Fibroblast of lung (primary cell): ENCODE measurements at regions not wholly inside any gene's neighbourhood (a gene's known extent, or its start where the extent isn't known, plus 50 kb on each side); places are given as distances from the start of the nearest gene placed in this dataset.

ENCODE experiments used
- DNase-seq, 2 donors: peaks; one replicate each; pipeline versions ENCODE4 v3.0.0 to v3.0.0-alpha.2; 2010; ENCODE audit warnings: low read depth in 2 of 2
- H2AFZ ChIP-seq: 2 replicates; pipeline ENCODE4 v1.5.1; 2012; ENCODE audit warnings: low read length, control low read depth, inconsistent platforms
- H3K27ac ChIP-seq: 2 replicates; pipeline ENCODE4 v1.5.1; 2011; ENCODE audit warnings: low read length, control low read depth; ENCODE audit not compliant: insufficient read depth
- H3K27me3 ChIP-seq: 2 replicates; pipeline ENCODE4 v1.5.1; 2011; ENCODE audit warnings: mild to moderate bottlenecking, low read length; ENCODE audit not compliant: control insufficient read depth, insufficient read depth
- H3K36me3 ChIP-seq: 2 replicates; pipeline ENCODE4 v1.5.1; 2011; ENCODE audit warnings: low read length; ENCODE audit not compliant: control insufficient read depth, insufficient read depth
- H3K4me1 ChIP-seq: 2 replicates; pipeline ENCODE4 v1.5.1; 2011; ENCODE audit warnings: low read length; ENCODE audit not compliant: control insufficient read depth, insufficient read depth; ENCODE audit errors: extremely low read depth
- H3K4me2 ChIP-seq: 2 replicates; pipeline ENCODE4 v1.5.1; 2011; ENCODE audit warnings: low read length, control low read depth; ENCODE audit not compliant: insufficient read depth; ENCODE audit errors: extremely low read depth
- H3K4me3 ChIP-seq, 4 experiments: fragments of 200-600 bp in 1 of 4; sonication (generic) in 1 of 4; replicated peaks in 1 of 4; 2 replicates each; pipeline ENCODE4 v1.5.1; 2011 to 2016; ENCODE audit warnings: low read length in 4 of 4, low read depth in 3 of 4, mild to moderate bottlenecking in 3 of 4, control low read depth in 2 of 4, inconsistent platforms in 1 of 4, mixed read lengths in 1 of 4; ENCODE audit not compliant: insufficient read depth in 1 of 4; ENCODE audit errors: control extremely low read depth in 1 of 4
- H3K79me2 ChIP-seq: 2 replicates; pipeline ENCODE4 v1.5.1; 2012; ENCODE audit warnings: mild to moderate bottlenecking, low read length, inconsistent platforms; ENCODE audit not compliant: control insufficient read depth, insufficient read depth
- H3K9ac ChIP-seq: 2 replicates; pipeline ENCODE4 v1.5.1; 2011; ENCODE audit warnings: mild to moderate bottlenecking, low read length, control low read depth; ENCODE audit not compliant: insufficient read depth
- H3K9me3 ChIP-seq: 2 replicates; pipeline ENCODE4 v1.5.1; 2012; ENCODE audit warnings: low read depth, low read length; ENCODE audit not compliant: control insufficient read depth, insufficient read depth
- H4K20me1 ChIP-seq: 2 replicates; pipeline ENCODE4 v1.5.1; 2011; ENCODE audit warnings: low read length; ENCODE audit not compliant: control insufficient read depth, insufficient read depth; ENCODE audit errors: extremely low read depth
- EZH2 ChIP-seq: IDR thresholded peaks from 2 replicates; pipeline ENCODE4 v1.5.1; 2012; ENCODE audit warnings: low read length, control low read depth, mild to moderate bottlenecking; ENCODE audit errors: missing control alignments
- TF ChIP-seq, protein P1 (sequence below), 2 donors: IDR thresholded peaks in 1 of 2; conservative IDR thresholded peaks in 1 of 2; 1 replicate in 1 of 2; 2 replicates in 1 of 2; pipeline ENCODE4 v1.5.1; 2011 to 2012; ENCODE audit warnings: low read length in 2 of 2, control low read depth in 1 of 2, inconsistent platforms in 1 of 2, low read depth in 1 of 2, mild to moderate bottlenecking in 1 of 2

DNA sequence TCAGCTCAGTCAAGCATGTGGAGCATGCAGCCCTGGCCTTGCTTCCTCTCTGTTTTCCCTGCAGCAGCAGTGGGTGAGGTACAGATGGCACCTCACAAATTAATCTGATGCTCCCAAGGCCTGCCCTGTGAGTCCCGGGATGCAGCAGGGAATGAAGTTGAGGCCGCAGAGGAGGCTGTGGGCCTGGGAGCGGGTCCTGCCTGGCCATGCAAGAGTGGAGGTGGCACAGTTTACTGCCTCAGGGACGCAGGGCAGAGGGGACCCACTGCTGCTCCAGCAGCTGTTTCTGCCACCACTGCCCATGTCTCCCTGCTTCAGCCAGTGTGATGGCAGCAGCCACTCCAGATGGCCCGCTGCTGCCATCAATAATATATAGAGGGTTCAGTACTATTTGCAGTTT is 474.6 kb downstream of the EPHA5 start:
- H3K27ac ChIP-seq = no peak overlapping the region
- H2AFZ ChIP-seq = no peak overlapping the region
- H4K20me1 ChIP-seq = no peaks in the 10 kb centered on the region
- DNase-seq = no peak
- H3K27me3 ChIP-seq = no peaks in the 10 kb centered on the region
- H3K36me3 ChIP-seq = no peaks in the 10 kb centered on the region
- H3K4me3 ChIP-seq = no peak overlapping the region
- H3K79me2 ChIP-seq = no peaks in the 10 kb centered on the region
- no peak overlapping the region for H3K9ac ChIP-seq
- no peaks in the 10 kb centered on the region for H3K9me3 ChIP-seq
- H3K4me2 ChIP-seq = no peak overlapping the region
- H3K4me1 ChIP-seq = no peaks in the 10 kb centered on the region
- TF ChIP-seq EZH2 = no peak
- TF ChIP-seq, protein P1, sequence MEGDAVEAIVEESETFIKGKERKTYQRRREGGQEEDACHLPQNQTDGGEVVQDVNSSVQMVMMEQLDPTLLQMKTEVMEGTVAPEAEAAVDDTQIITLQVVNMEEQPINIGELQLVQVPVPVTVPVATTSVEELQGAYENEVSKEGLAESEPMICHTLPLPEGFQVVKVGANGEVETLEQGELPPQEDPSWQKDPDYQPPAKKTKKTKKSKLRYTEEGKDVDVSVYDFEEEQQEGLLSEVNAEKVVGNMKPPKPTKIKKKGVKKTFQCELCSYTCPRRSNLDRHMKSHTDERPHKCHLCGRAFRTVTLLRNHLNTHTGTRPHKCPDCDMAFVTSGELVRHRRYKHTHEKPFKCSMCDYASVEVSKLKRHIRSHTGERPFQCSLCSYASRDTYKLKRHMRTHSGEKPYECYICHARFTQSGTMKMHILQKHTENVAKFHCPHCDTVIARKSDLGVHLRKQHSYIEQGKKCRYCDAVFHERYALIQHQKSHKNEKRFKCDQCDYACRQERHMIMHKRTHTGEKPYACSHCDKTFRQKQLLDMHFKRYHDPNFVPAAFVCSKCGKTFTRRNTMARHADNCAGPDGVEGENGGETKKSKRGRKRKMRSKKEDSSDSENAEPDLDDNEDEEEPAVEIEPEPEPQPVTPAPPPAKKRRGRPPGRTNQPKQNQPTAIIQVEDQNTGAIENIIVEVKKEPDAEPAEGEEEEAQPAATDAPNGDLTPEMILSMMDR (conservative IDR thresholded peaks at IDR 0.05 in 1 of 2, IDR thresholded peaks at IDR 0.05 in 1 of 2; ENCODE audit: low read depth in 1 of 2, low read length in 2 of 2) = no peak

DNA sequence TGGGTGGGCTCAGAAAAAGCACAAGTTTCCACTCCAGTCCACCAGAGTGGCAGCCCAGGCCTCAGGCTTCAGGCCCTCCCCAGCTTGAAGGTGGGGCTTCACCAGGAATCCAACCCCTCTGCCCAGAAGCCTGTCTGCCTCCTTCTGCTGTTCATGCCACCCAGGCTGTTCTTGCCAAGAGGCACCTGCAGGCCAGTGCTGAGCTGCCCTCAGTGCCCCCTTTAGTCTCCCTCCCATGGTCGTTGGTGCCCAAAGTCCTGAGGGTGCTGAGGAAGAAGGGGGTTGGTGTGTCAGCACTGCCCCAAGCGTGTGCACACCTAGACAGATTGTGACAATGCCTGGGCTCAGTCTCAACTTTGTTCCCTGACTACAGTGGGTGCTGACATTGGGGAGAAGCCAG is 475.3 kb downstream of the EPHA5 start:
- Histone ChIP-seq H3K4me3 (no peak overlapping the region), H3K9ac (no peak overlapping the region)

DNA sequence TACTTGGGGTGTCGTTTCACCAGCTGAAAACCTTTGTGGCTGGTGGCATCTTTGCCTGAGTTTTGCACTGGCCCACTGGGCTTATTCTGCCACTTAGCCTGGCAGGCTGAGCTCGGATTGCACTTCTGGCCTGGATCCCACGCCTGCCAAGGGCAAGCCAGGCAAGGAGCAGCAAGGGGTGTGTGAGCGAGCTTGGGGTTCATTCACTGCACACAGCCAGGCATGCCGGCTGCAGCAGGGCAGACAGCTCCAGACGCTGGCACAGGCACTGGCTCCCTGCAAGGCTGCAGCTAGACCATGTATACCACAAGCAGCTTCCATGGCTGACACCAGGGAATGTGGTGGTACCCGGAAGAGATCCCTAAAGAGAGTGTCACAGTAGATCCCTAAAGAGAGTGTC is 476.3 kb downstream of the EPHA5 start:
- DNase-seq = no peak
- H3K9me3 ChIP-seq = no peaks in the 10 kb centered on the region
- H3K27ac ChIP-seq = no peak overlapping the region

More for the DNA sequence above, 475.3 kb downstream of the EPHA5 start:
- Histone ChIP-seq H4K20me1 (no peaks in the 10 kb centered on the region), H2AFZ (no peak overlapping the region), H3K9me3 (no peaks in the 10 kb centered on the region), H3K27ac (no peak overlapping the region), H3K27me3 (no peaks in the 10 kb centered on the region), H3K79me2 (no peaks in the 10 kb centered on the region), H3K4me1 (no peaks in the 10 kb centered on the region), H3K4me2 (no peak overlapping the region), H3K36me3 (no peaks in the 10 kb centered on the region)
- TF ChIP-seq, protein P1 (conservative IDR thresholded peaks at IDR 0.05 in 1 of 2, IDR thresholded peaks at IDR 0.05 in 1 of 2; ENCODE audit: low read depth in 1 of 2, low read length in 2 of 2) = no peak
- no peak for TF ChIP-seq EZH2
- no peak for DNase-seq

More for the DNA sequence above, 476.3 kb downstream of the EPHA5 start:
- Histone ChIP-seq H3K79me2 (no peaks in the 10 kb centered on the region), H2AFZ (no peak overlapping the region), H3K4me2 (no peak overlapping the region), H3K4me1 (no peaks in the 10 kb centered on the region), H3K4me3 (no peak overlapping the region), H3K9ac (no peak overlapping the region), H4K20me1 (no peaks in the 10 kb centered on the region), H3K36me3 (no peaks in the 10 kb centered on the region), H3K27me3 (no peaks in the 10 kb centered on the region)
- TF ChIP-seq, protein P1 (conservative IDR thresholded peaks at IDR 0.05 in 1 of 2, IDR thresholded peaks at IDR 0.05 in 1 of 2; ENCODE audit: low read depth in 1 of 2, low read length in 2 of 2) = no peak
- no peak for TF ChIP-seq EZH2
